GM12891 (cell line): ENCODE measurements at regions not wholly inside any gene's neighbourhood (a gene's known extent, or its start where the extent isn't known, plus 50 kb on each side); places are given as distances from the start of the nearest gene placed in this dataset.

ENCODE experiments used
- POLR2A ChIP-seq: IDR thresholded peaks from 2 replicates; pipeline ENCODE4 v1.6.1; 2011; ENCODE audit warnings: low read depth, low read length, control low read depth
- POLR2AphosphoS5 ChIP-seq: IDR thresholded peaks from 2 replicates; pipeline ENCODE4 v1.6.1; 2011; ENCODE audit warnings: low read depth, low read length, control low read depth
- SPI1 ChIP-seq: IDR thresholded peaks from 2 replicates; pipeline ENCODE4 v1.6.1; 2011; ENCODE audit warnings: low read depth, low read length, control low read depth
- TAF1 ChIP-seq: IDR thresholded peaks from 2 replicates; pipeline ENCODE4 v1.6.1; 2011; ENCODE audit warnings: low read depth, low read length, control low read depth

DNA sequence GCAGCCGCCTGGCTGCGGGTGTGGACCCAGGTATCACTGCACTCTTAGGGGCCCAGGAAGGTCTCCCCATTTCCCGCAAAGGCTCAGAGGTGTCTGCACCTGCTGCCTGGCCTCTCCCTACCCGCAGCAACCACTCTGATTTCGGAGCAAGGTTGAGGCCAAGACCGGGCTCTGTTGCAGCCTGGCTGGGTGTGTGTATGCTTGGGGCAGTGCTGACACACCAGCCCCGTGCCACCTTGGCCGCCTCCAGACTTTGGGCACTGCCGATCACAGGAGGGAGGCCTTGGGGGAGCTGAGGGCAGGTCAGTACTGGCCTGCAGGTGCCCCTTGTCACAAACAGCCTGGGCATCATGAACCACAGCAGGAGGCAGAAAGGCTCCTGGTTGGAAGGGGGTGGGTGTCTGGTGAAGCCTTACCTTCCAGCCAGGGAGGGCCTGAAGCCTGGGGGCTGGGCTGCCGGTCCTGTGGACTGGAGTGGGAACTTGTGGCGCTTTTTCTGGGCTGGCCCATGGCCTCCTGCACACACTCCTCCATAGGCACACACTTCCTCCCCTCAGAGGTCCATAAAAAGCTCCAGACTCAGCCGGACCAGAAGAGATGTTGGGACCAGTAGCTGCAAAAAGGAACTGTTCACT, 519.5 kb downstream of the RWDD3 start:
- TF ChIP-seq TAF1 (no peak), SPI1 (no peak), POLR2A (no peak), POLR2AphosphoS5 (no peak)
